Stimulated activated naive CD4-positive, alpha-beta T cell (primary cell): ENCODE measurements at regions not wholly inside any gene's neighbourhood (a gene's known extent, or its start where the extent isn't known, plus 50 kb on each side); places are given as distances from the start of the nearest gene placed in this dataset.

Source experiments
- DNase-seq, 6 experiments: peaks; one replicate each; lab custom pipeline; 2025; lab: John Stamatoyannopoulos, UW

- no peak for DNase-seq
Observed at GRCh38 chr17:51555153-51555552, 294.8 kb downstream of the UTP18 start.

GRCh38 chr17:51559778-51560177 lies 299.4 kb downstream of the UTP18 start:
- DNase-seq: no peak

DNA sequence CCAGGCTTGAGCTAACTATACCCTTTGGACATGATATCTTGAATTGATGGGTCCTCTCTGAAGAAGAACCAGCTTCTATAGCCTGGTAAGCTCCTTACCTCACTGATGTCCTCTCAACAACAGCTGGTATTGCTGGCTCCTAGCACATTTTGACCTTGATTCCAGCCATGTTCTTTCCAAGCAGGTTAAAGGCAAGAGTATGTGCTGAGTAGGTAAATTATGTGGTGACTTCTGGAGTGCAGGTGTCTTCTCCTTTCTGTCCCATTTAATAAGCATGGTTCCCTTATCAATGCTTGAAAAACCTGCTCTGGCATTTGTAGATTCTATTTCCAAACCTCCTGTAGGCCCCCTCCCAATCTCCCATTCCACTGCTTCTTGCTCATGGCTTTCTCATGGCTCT lies 300.1 kb downstream of the UTP18 start:
- no peak for DNase-seq

- DNase-seq: no peak
Observed at GRCh38 chr17:51563961-51564360, 303.6 kb downstream of the UTP18 start.

DNA sequence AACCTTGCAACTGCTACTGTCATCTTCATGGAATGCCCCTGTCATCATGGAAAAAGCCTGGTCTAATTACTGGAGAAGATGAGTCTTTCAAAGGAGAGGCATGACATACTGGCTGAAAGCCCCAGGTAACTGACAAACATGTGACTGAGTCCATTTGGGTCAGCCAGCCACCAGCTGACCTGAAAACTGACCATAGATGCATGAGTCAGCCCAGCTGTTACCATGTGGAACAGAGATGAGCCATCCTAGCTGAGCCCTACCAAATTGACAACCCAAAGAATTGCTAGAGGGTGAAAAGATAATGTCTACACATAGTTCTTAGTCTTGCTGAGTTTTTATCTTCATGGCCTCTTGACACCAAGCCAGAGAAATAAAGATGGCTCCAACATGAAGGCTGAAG lies 311.8 kb downstream of the UTP18 start:
- no peak for DNase-seq
